ENCODE measurements at regions not wholly inside any gene's neighbourhood (a gene's known extent, or its start where the extent isn't known, plus 50 kb on each side); places are given as distances from the start of the nearest gene placed in this dataset.

DNA sequence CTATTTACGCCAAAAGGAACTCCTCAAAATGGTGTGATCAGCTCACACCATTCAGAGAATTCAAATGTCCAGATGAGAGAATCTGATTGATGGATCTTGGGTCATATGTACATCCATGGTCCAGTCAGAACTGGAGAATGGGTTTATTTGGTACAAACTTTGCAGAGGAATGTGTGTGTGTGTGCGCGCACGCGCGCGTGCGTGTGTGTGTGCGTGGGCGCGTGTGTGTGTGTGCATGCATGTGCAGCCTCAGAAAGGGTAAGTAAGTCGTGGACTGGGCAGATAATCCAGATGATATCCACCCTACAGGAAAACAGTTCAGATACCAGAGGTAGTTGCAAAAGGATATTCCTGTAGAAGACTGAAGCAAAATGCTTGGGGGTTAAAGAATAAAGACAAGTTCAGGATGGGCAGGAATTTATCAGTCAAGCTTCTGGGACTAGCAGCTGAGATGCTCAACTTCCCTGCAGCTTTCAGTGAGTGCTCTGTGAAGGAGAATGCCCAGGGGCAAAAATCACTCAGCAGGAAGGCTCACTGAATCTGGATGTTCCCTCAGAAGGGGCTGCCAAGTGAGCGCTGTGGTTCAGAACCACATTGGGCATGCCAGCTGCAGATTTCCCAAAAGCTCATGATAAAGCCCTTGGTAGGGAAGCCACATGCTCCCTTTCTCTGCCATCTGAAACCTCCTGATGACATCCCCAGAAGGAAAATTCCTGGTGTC lies 440.5 kb upstream of the SGCD start:
- no peak for DNase-seq (ENCODE audit: low read depth)
- TF ChIP-seq, protein P1, sequence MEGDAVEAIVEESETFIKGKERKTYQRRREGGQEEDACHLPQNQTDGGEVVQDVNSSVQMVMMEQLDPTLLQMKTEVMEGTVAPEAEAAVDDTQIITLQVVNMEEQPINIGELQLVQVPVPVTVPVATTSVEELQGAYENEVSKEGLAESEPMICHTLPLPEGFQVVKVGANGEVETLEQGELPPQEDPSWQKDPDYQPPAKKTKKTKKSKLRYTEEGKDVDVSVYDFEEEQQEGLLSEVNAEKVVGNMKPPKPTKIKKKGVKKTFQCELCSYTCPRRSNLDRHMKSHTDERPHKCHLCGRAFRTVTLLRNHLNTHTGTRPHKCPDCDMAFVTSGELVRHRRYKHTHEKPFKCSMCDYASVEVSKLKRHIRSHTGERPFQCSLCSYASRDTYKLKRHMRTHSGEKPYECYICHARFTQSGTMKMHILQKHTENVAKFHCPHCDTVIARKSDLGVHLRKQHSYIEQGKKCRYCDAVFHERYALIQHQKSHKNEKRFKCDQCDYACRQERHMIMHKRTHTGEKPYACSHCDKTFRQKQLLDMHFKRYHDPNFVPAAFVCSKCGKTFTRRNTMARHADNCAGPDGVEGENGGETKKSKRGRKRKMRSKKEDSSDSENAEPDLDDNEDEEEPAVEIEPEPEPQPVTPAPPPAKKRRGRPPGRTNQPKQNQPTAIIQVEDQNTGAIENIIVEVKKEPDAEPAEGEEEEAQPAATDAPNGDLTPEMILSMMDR (conservative IDR thresholded peaks at IDR 0.05; ENCODE audit: low read depth, low read length), result no peak
- H3K4me3 ChIP-seq (ENCODE audit: low read depth, low read length), result no peak overlapping the region

- no peak for DNase-seq (ENCODE audit: low read depth)
- TF ChIP-seq, protein P1 (conservative IDR thresholded peaks at IDR 0.05; ENCODE audit: low read depth, low read length), result no peak
- no peak overlapping the region for H3K4me3 ChIP-seq (ENCODE audit: low read depth, low read length)
Measured at GRCh38 chr5:155895484-155895883, 431.5 kb upstream of the SGCD start.

GRCh38 chr5:155897761-155898160 lies 429.2 kb upstream of the SGCD start:
- TF ChIP-seq, protein P1 (conservative IDR thresholded peaks at IDR 0.05; ENCODE audit: low read depth, low read length), result no peak
- H3K4me3 ChIP-seq (ENCODE audit: low read depth, low read length), result no peak overlapping the region
- DNase-seq (ENCODE audit: low read depth), result no peak

DNA sequence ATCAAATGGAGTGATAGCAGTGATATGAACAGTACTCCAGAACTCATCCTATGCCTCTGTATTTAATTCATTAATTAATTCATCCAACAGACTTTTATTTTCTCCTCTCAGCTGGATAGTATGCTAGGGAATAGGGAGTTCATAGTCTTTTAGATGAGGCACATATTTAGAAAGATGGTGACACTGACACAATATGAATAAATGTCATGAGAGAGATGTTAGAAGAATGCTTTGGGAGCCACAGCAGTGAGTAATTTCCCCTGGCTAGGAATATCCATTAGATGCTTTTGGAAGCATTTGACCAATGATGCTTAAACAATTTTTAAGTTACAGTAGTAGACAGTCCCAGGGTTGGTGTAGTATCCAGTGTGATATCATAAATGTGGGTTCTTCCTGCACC lies 428.7 kb upstream of the SGCD start:
- DNase-seq (ENCODE audit: low read depth), result no peak
- no peak overlapping the region for H3K4me3 ChIP-seq (ENCODE audit: low read depth, low read length)
- TF ChIP-seq, protein P1 (conservative IDR thresholded peaks at IDR 0.05; ENCODE audit: low read depth, low read length), result no peak

DNA sequence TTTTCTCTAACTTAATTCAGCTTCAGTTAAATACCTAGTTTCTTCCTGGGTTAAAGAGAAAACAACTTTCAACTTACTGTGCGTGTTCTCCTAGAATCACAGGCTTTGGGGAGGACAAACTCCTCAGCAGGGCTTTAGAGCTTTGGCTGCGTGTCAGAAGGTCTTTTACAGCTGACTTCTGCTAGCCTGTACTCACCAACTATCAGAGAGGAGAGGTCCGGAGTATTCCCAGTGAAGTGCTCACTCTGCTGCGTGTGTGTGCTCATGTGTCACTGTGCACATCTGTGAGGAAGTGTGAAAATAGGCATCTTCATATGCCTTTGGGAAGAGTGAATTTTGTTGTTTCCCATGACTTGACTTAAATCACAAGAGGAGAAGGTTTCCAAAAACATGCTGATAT lies 423.2 kb upstream of the SGCD start:
- TF ChIP-seq, protein P1 (conservative IDR thresholded peaks at IDR 0.05; ENCODE audit: low read depth, low read length), result no peak
- no peak overlapping the region for H3K4me3 ChIP-seq (ENCODE audit: low read depth, low read length)
- DNase-seq (ENCODE audit: low read depth), result no peak

DNA sequence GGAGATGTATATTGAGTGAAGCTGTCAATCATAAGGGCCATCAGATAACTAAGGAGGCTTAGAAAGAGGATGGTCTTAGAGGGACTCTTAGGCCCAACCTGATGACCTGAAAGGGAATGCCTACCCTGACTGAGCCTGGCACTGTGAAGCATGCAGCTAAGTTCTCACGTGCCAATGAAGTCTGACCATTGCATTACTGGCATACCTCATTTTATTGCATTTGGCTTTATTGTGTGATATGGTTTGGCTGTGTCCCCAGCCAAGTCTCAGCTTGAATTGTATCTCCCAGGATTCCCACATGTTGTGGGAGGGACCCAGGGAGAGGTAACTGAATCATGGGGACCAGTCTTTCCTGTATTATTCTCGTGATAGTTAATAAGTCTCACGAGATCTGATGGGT lies 421.6 kb upstream of the SGCD start:
- no peak overlapping the region for H3K4me3 ChIP-seq (ENCODE audit: low read depth, low read length)
- DNase-seq (ENCODE audit: low read depth), result no peak
- TF ChIP-seq, protein P1 (conservative IDR thresholded peaks at IDR 0.05; ENCODE audit: low read depth, low read length), result no peak

- no peak overlapping the region for H3K4me3 ChIP-seq (ENCODE audit: low read depth, low read length)
- DNase-seq (ENCODE audit: low read depth), result no peak
- TF ChIP-seq, protein P1 (conservative IDR thresholded peaks at IDR 0.05; ENCODE audit: low read depth, low read length), result peak; percentile 27
Measured at GRCh38 chr5:155906046-155906445, 420.9 kb upstream of the SGCD start.
